Vagina (tissue), 2 donors: ENCODE measurements at regions not wholly inside any gene's neighbourhood (a gene's known extent, or its start where the extent isn't known, plus 50 kb on each side); places are given as distances from the start of the nearest gene placed in this dataset.

Experiments
- CTCF ChIP-seq, 3 experiments: fragments of 450-650 bp in 2 of 3; fragments of 200-600 bp in 1 of 3; sonication (generic) in 1 of 3; IDR thresholded peaks; one replicate each; pipeline ENCODE4 v1.5.1; 2017 to 2019; ENCODE audit warnings: antibody characterized with exemption in 3 of 3, mild to moderate bottlenecking in 2 of 3, moderate library complexity in 2 of 3
- POLR2A ChIP-seq, 2 donors: fragments of 450-650 bp; IDR thresholded peaks; one replicate each; pipeline ENCODE4 v1.6.1; 2017; ENCODE audit warnings: antibody characterized with exemption in 2 of 2, mild to moderate bottlenecking in 2 of 2, moderate library complexity in 2 of 2
- POLR2AphosphoS5 ChIP-seq, 2 donors: sonication (generic); formaldehyde crosslinking; IDR thresholded peaks; one replicate each; pipeline ENCODE4 v1.9.0; 2017; ENCODE audit warnings: antibody characterized with exemption in 2 of 2, mild to moderate bottlenecking in 2 of 2, low read depth in 1 of 2; ENCODE audit not compliant: insufficient read depth in 1 of 2

DNA sequence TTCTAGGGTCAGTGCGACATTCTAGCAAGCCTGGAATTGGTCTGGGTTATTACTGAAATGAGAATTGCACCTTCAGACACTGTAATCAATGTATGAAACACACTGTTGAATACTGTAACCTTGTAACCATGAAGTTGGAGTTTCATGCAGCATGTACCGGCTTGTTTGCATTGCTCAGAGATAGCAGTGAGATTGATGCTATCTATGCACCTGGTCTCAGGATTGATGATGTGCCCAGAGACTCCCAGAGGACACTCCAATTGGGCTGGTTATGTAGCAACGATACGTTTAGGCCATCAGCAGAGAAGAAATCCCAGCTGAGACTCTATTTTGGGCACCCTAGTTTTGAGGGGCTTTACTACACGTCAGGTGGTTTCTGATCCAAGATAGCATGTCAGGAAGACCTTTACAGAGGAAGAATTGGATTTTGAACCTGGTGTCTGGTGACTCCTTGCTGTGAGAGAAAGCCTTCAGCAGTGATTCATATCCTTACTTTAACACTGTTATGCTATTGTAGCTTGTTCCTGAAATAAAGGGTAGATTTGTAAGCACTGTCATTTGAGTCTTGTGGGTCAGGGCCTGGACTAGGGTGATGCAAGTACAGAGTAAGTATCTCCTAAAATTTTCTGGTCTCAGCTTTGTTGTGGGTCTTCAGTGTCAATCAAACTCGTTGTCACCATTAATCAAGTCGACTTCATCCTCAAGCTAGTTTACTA is 305.1 kb upstream of the GULP1 start:
- TF ChIP-seq CTCF (IDR thresholded peaks at IDR 0.05) (no peak), POLR2A (IDR thresholded peaks at IDR 0.05) (no peak), POLR2AphosphoS5 (IDR thresholded peaks at IDR 0.05; ENCODE audit: insufficient read depth in 1 of 2, low read depth in 1 of 2) (no peak)
